Cardiac septum (tissue), 1 donor: ENCODE measurements at regions not wholly inside any gene's neighbourhood (a gene's known extent, or its start where the extent isn't known, plus 50 kb on each side); places are given as distances from the start of the nearest gene placed in this dataset.
"Not testable (repeated sequence)": the region's sequence is repeated elsewhere in the genome, so short reads cannot be mapped to it uniquely, and the experiment has no call there.

Experiments used
- DNase-seq: peaks from one replicate; pipeline ENCODE4 v3.0.0-alpha.2; 2020; ENCODE audit warnings: low spot score
- intact Hi-C: fragments of 100-400 bp; cut with DNase I; formaldehyde crosslinking; loops from one replicate; pipeline ENCODE4 v1.14.0; 2022
- donor health status: DM: no; HTN: no; CAD: no.

DNA sequence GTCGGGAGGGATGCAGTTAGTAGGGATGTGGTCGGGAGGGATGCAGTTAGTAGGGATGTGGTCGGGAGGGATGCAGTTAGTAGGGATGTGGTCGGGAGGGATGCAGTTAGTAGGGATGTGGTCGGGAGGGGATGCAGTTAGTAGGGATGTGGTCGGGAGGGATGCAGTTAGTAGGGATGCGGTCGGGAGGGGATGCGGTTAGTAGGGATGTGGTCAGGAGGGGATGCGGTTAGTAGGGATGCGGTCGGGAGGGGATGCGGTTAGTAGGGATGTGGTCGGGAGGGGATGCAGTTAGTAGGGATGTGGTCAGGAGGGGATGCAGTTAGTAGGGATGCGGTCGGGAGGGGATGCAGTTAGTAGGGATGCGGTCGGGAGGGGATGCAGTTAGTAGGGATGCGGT lies 96.2 kb downstream of the BDH1 start:
- intact Hi-C loops = not testable (repeated sequence)

DNA sequence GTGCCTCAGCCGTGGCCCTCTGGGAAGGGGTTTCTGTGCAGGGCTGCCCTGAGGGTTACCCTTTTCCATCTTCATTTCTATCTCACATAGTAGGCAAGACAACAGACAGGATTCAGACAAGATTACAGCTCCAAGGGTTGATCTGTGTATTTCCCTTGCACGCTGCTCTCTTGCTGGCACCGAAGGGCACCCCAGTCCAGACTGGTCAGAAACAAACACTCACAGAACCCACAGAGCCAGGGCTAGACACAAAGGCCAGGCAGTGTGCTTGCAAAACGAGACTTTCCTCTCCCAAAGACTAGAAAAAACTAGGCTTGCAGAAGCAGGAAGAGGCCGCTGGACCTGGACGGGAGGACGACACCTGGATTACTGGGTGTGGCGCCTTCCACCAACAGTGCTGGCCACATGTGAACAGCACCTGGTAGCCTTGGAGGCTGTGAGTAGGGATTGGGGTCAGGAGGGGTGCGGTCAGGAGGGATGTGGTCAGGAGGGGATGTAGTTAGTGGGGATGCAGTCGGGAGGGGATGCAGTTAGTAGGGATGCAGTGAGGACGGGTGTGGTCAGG lies 96.8 kb downstream of the BDH1 start:
- intact Hi-C loops = no loop called here
- DNase-seq = no peak

More for the DNA sequence above, 96.2 kb downstream of the BDH1 start:
- not testable (repeated sequence) for DNase-seq

DNA sequence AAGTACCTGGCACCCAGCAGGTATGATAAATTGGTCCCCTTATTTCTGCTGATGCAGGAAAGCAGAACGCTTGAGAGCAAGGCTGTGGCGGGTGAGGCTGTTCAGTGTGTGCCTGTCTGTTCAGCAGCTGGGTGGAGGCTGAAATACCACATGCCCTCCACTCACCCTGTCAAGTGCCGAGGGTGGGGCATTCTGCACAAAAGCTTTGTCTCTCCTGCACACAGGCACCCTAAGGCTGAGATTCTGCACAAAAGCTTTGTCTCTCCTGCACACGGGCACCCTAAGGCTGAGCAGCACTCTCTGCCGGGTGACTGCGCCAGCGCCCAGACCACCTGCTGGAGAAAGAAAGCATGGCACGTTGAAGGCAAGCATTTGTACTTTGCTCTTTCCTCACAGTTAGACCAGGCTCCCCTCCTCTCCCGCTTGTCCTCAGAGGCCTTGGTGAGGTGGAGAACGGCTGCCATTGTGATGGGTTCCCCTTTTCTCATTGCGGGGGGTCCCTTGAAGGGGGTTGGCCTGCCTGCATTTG lies 97.5 kb downstream of the BDH1 start:
- no peak for DNase-seq
- intact Hi-C loops = no loop called here

DNA sequence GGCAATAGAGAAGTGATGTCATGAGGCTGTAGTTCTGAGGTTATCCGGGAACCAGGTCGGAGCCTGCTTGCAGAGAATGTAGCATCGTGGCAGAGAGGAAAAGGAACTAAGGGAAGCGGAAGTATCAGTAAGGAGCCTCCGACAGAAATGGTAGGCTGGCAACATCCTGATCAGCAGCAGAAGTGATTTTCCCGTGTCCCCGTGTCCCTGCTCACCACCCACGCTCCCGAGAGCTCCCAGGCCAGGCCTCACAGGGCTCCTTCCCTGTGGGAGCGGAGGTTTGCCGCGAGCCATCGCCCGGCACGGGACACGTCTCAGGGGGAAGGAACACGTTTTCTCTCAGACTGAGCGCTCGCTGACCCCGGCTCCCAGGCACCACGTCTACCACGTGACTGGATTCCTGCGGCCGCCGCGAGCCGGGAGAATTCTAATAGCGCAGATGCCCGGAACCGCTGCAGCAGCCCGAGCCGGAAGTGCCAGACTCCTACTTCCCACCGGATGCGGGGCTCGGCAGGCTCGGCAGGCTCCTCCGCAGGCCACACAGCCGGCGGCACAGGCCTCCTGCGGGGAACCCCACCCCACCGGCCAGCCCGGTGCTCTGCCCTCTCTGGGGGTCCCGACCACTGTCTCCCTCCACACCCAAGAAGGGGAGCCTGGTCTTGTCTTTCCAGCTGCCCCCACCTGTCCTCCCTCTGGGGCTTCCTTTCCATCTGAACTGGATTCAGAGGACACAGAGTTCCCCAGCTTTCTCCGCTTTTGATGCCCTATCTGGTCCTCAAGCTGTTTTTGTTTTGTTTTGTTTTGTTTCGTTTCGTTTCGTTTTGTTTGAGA lies 99.3 kb downstream of the BDH1 start:
- peak; percentile 89 for DNase-seq
- intact Hi-C loops = no loop called here

DNA sequence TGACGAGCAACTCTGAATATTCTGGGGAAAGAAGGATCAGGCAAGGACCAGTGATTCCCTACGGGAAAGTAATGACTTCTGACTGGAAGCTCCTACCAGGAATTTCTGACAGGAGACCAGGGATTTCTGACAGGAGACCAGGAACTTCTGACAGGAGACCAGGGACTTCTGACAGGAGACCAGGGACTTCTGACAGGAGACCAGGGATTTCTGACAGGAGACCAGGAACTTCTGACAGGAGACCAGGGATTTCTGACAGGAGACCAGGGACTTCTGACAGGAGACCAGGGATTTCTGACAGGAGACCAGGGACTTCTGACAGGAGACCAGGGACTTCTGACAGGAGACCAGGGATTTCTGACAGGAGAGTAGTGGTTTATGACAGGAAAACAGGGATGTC lies 100.9 kb downstream of the BDH1 start:
- intact Hi-C loops = loop anchor here (1.0 kb wide), 1 partner anchor 196 kb away; no protein-coding TSS in a partner anchor
- peak; percentile 57 for DNase-seq

DNA sequence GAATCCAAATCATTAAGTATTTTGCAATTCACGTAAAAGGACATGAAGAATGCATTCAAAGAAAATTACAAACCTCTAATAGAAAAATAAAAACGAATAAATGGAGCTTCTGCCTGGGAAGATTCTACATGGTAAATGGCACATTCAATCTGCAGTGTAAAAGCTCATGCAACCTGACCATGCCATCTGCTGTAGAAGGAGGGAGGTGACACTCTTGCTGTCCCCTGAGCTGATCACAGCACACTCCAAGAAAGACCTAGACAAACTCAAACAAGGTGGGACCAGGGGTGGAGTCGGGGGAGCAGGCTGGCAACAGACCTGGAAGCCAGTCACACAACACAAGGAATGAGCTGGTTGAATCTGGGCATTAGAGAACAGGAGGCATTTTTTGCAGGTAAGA lies 101.8 kb downstream of the BDH1 start:
- no peak for DNase-seq

DNA sequence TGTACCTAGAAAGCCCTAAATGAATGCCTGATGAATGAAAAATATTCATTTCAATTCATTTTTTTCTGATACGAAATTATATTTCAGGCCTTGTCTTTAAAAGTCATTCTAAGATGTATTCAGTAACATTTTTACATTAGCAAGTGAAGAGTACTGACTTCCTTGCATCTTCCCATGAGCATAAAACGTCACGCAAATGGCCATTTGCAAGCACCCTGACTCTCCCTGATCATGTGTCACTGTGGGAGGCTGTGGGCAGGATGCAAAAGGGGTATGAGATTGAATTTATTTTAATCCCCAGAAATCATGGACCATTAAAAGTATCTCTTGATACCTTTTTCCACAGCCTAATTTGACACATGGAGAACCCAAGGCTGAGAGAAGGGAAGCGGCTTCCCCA lies 105.0 kb downstream of the BDH1 start:
- peak; percentile 49 for DNase-seq
- intact Hi-C loops = no loop called here

More for the DNA sequence above, 101.8 kb downstream of the BDH1 start:
- intact Hi-C loops = loop anchor here (1.0 kb wide), 1 partner anchor 195 kb away; no protein-coding TSS in a partner anchor

DNA sequence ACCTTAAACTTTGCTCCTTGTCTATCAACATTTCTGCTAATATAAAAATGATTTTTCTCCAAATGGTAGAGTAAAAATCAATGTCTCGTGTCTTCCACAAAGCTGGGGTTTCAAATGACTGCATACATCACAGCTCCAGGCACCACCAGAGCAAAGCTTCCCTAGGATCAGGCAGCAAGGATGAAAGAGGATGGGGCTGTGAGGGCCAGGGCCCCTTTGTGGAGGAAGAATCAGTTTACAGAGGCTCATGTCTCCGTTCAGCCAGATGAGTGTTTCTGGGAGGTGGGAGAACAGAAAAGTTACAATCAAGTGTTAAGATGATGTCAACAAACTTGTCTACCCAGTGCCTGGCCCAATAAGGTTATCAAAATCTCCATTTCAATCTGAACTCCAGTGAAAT lies 105.5 kb downstream of the BDH1 start:
- intact Hi-C loops = no loop called here

DNA sequence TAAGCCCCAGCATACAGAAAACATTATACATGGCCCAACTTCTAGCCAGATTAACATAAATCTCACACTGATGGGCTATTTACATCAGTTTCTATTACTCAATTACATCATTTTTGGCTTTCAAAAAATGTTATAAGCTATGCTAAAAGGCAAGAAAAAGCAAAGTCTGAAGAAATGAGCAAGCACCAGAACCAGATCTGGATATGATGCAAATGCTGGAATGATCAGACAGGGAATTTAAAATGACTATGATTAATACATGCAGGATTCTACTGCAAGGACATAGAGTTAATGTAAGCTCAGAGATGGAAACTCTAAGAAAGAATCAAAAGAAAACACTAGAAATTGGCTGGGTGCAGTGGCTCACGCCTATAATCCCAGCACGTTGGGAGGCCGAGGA lies 106.6 kb downstream of the BDH1 start:
- DNase-seq, intact Hi-C loops: not testable (repeated sequence)

More for the DNA sequence above, 105.5 kb downstream of the BDH1 start:
- DNase-seq = no peak

DNA sequence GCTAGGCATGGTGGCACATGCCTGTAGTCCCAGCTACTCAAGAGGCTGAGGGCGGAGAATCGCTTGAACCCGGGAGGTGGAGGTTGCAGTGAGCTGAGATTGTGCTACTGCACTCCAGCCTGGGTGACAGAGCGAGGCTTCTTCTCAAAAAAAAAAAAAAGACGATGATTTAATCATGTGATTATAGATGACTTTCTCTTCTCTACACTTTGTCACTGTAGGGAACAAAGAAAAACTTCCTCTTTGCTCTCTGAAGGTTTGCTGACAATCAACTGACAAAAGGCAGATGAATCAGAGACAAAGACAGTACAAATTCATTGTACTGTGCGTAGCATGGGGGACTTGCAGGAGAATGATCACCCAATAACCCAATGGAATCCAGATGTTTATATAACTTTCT lies 108.0 kb downstream of the BDH1 start:
- intact Hi-C loops = not testable (repeated sequence)
- DNase-seq = peak; percentile 39

DNA sequence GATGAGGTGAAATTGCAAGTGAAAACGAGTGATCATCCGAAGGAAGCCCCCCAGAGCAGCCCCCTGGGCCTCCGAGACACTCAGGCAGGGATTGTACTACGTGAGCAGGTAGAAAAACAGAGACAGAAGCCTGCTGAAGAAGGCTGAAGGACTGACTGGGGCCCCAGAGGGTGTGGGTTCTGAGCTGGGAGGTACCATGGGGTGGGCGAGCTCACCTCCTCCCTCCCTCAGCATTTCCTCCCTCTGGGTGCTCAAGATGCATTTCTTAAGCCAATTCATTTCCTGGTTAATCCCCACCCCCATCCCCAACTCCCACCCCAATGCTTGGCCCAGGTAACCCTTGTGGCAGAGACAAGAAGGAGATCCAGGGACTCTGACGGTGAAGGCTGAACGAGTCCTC lies 108.7 kb downstream of the BDH1 start:
- peak; percentile 31 for DNase-seq
- intact Hi-C loops = no loop called here

DNA sequence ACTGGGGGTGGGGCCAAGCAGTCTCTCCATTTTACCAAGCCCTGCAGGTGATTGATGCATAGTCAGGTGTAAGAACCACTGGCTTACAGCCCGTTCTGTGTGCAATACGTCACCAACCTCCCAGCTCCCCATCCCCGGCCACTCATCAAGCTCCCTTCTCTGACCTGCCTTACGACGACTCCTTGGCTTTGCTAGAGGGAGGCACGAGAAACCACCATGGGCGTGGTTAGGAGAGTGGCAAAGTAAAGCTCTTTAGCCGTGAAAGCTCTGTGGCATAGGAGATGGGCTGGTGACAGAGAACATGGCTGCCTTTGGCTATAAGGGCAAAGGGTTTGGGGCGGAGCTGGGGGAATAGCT lies 109.1 kb downstream of the BDH1 start:
- DNase-seq = peak; percentile 58
- intact Hi-C loops = no loop called here

DNA sequence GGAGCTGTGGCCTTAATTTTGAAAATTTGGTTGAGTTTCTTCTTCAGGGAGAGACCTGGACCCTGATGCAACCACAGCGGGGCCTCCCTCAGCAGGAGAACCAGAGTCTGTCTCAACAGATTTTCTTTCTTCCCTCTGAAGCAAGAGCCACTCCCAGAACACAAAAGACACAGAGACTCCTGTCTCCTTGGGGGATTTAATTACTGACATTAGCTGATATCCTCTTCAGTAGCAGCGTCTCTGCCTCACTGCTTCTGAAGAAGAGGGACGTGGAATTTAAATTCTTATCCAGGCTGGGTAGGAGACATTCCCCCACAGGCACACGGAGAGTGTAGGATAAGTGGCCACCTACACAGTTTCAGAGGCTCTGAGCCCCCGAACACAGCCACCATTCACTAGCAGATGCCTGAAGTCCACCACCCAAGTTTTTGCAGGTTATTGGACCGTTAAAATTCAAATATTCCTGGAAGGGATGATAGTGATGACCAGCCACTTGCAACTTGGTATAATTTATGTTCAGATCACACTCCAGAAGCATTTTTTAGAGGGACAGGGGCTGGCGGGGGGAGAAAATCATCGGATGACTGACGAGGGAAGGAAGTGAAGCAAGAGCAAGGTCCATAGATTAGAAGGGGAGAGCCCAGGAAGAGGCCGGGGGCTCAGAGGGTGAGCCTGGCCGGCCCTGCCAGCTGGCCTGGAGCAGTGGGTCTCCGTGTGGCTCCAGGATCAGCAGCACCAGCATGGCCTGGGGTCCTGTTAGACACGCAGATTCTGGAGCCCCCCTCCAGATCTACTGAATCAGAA lies 109.7 kb downstream of the BDH1 start:
- intact Hi-C loops = no loop called here

DNA sequence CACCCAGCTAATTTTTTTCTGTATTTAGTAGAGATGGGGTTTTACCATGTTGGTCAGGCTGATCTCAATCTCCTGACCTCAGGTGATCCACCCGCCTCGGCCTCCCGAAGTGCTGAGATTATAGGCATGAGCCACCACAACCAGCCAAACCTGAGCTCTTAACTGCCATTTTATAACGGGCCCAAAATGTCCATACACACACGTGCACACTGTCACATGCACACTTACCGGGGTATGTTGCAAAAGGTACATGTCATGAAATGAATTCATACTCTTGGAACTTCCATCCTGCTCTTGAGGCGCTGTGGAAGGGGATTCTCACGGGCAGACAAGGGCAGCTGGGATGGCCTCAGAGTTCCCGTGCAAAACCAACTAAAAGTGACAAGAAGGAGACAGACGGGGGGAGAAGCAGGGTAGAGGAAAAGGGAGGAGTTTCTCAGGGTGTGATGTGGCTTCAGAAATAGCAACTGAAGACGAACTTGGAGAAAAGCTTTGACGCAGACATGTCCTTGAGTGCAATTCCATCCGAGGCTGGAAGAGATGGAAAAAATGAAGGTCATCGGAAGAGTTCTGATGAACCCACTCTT lies 110.9 kb downstream of the BDH1 start:
- intact Hi-C loops = no loop called here
- DNase-seq = peak; percentile 38

More for the DNA sequence above, 109.7 kb downstream of the BDH1 start:
- DNase-seq = peak; percentile 36

DNA sequence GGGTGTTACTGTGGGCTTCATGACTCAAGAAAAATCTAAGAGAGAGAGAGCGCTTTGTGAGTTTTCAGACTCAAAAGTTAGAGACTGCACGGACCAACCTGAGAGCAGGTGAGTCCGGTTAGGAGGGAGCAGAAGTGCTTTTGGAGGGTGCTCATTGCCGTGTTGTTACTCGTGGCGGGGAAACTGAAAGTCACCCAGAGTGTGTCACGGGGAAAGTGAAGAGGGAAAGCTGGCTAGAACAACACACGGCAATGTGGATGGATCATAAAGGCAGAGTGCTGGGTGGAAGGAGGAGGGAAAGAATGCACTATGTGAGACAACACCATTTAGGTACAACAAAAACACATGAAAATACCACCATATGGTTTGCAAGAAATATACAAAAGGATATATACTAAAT lies 112.3 kb downstream of the BDH1 start:
- intact Hi-C loops = no loop called here
- DNase-seq = no peak

DNA sequence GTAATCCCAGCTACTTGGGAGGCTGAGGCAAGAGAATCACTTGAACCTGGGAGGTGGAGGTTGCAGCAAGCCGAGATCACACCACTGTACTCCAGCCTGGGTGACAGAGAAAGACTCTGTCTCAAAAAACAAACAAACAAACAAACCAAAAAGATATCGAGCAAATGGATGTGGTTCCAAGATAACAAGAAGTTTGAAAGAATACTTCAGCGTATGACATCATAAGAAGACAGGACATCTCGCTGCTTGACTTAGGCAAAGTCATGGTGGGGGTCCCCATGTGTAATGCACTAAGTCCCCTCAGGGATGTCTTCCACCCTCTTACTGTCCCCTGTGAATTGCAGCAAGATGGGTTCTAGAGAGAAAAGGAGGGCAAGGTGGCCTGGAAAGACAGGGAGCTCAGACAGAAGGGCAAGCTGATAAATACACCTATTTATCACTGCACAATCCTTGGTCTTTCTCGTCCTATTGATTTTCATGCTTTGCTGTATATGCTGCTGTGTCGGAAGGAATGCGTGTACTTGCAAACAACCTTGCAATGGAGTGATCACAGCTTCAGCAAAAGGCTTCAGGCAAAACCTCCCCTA lies 115.0 kb downstream of the BDH1 start:
- intact Hi-C loops = no loop called here
- peak; percentile 10 for DNase-seq

DNA sequence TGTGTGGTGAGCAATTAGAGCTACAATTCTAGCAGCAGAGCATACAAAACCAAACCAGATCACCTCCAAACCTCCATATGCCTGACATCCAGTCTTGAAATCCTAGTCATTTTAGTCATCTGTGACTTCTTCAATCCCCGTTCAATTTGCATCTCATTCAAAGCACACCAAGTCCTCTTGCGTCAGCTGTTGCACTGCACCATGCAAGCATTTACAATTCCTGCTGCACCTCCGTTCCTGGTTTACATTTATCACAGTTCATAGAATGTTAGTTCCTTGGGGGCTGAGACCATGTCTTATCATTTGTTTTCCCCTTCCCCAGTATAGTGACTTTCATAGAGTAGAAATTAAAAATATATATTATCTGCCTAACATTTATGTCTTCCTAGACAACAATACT lies 116.9 kb downstream of the BDH1 start:
- no peak for DNase-seq
- intact Hi-C loops = no loop called here

DNA sequence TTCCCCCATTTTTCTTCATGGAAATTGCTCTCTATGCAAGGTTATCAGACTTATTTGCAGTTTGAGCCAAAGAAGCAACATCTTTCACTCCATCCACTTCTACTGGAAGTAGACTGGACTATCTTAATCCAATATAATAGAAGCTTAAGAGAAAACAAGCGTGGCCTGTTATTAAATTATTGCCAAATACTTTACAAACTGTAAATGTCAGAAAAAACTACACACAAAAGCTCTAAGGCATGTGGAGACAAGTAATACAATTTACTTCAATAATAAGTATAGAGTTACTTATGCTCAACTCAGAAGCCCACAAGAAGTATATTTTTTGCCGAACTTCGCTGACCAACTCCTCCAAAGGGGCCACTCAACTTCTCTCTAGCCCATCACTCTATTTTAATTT lies 120.3 kb downstream of the BDH1 start:
- DNase-seq = no peak
- intact Hi-C loops = no loop called here

DNA sequence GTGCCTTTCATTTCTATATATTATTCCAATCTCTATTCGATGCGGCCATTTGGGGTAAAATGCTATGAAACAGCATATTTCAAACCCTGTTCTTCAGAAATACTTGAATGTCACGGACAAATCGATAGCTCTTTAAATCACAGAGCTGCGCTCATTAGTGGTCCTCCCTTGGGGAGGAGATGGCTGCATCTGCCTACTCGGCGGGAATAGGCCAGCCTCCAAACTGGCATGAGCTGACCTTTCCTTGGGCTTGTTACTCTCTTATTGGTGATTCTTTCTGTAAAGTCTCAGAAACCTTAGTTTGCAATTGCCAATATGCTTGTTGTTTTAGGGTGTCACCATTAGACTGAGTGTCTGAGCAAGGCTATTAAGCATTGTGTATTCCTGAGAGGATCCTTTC lies 120.9 kb downstream of the BDH1 start:
- intact Hi-C loops = no loop called here
- DNase-seq = no peak
